ENCODE measurements at regions not wholly inside any gene's neighbourhood (a gene's known extent, or its start where the extent isn't known, plus 50 kb on each side); places are given as distances from the start of the nearest gene placed in this dataset.
"Not testable (repeated sequence)": the region's sequence is repeated elsewhere in the genome, so short reads cannot be mapped to it uniquely, and the experiment has no call there.

GRCh38 chr14:54256156-54256555, 140.7 kb upstream of the CDKN3 start:
- DNase-seq (ENCODE audit: low spot score): no peak

- DNase-seq (ENCODE audit: low spot score): no peak
Observed at GRCh38 chr14:54257424-54257823, 139.4 kb upstream of the CDKN3 start.

GRCh38 chr14:54258382-54258781, 138.4 kb upstream of the CDKN3 start:
- DNase-seq (ENCODE audit: low spot score): no peak

GRCh38 chr14:54259821-54260220, 137.0 kb upstream of the CDKN3 start:
- DNase-seq (ENCODE audit: low spot score): no peak

- no peak for DNase-seq (ENCODE audit: low spot score)
Observed at GRCh38 chr14:54261283-54261682, 135.5 kb upstream of the CDKN3 start.

GRCh38 chr14:54266616-54267015, 130.2 kb upstream of the CDKN3 start:
- not testable (repeated sequence) for DNase-seq (ENCODE audit: low spot score)

- no peak for DNase-seq (ENCODE audit: low spot score)
Observed at GRCh38 chr14:54267172-54267571, 129.6 kb upstream of the CDKN3 start.

- DNase-seq (ENCODE audit: low spot score): no peak
Observed at GRCh38 chr14:54275997-54276725, 120.6 kb upstream of the CDKN3 start.

- no peak for DNase-seq (ENCODE audit: low spot score)
Observed at GRCh38 chr14:54278087-54278486, 118.7 kb upstream of the CDKN3 start.

- DNase-seq (ENCODE audit: low spot score): no peak
Observed at GRCh38 chr14:54278665-54279295, 118.0 kb upstream of the CDKN3 start.

- no peak for DNase-seq (ENCODE audit: low spot score)
Observed at GRCh38 chr14:54282849-54283248, 114.0 kb upstream of the CDKN3 start.

GRCh38 chr14:54285030-54285429, 111.8 kb upstream of the CDKN3 start:
- no peak for DNase-seq (ENCODE audit: low spot score)

- no peak for DNase-seq (ENCODE audit: low spot score)
Observed at GRCh38 chr14:54291491-54292191, 105.2 kb upstream of the CDKN3 start.

- DNase-seq (ENCODE audit: low spot score): no peak
Observed at GRCh38 chr14:54294802-54295201, 102.0 kb upstream of the CDKN3 start.

GRCh38 chr14:54299410-54300363, 97.1 kb upstream of the CDKN3 start:
- no peak for DNase-seq (ENCODE audit: low spot score)

- DNase-seq (ENCODE audit: low spot score): no peak
Observed at GRCh38 chr14:54300881-54301280, 95.9 kb upstream of the CDKN3 start.

- DNase-seq (ENCODE audit: low spot score): no peak
Observed at GRCh38 chr14:54301359-54301758, 95.4 kb upstream of the CDKN3 start.

- no peak for DNase-seq (ENCODE audit: low spot score)
Observed at GRCh38 chr14:54306806-54307205, 90.0 kb upstream of the CDKN3 start.

GRCh38 chr14:54309615-54310014, 87.2 kb upstream of the CDKN3 start:
- DNase-seq (ENCODE audit: low spot score): no peak

- no peak for DNase-seq (ENCODE audit: low spot score)
Observed at GRCh38 chr14:54310151-54310850, 86.5 kb upstream of the CDKN3 start.

GRCh38 chr14:54310851-54311228, 86.0 kb upstream of the CDKN3 start:
- DNase-seq (ENCODE audit: low spot score): no peak

Measured in CD4-positive, alpha-beta T cell treated with Interleukin-15 for 4 hours (primary cell).